ENCODE measurements at regions not wholly inside any gene's neighbourhood (a gene's known extent, or its start where the extent isn't known, plus 50 kb on each side); places are given as distances from the start of the nearest gene placed in this dataset.

DNA sequence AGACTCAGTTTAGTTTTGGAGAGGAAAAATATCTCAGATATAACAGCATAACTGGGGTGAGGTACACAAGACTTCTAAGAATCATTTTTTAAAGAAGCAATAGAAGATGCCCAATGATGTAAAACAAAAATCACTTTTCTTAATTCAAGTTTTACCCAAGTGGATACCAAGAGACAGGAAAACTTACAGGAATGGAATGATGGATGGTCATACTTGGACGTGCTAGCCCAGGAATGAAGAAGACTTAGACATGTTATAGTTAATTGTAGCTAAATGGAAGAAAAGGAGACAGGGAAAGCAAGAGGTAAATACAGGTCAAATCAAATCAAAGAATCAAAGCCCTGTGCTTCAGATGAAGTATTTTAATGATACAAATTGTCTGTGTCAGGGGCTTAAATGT is 312.7 kb upstream of the KCNJ16 start:
- H2AFZ ChIP-seq (ENCODE audit: low read length, unreplicated experiment), result no peak overlapping the region
- H3K27ac ChIP-seq (ENCODE audit: low read depth, low read length), result peak overlapping the region; percentile 94
- peaks cover 53% of the 10 kb centered on the region for H3K4me1 ChIP-seq (ENCODE audit: control insufficient read depth, insufficient read depth, low read length, unreplicated experiment)

GRCh38 chr17:69762766-69763165 is 312.3 kb upstream of the KCNJ16 start:
- Histone ChIP-seq H2AFZ (ENCODE audit: low read length, unreplicated experiment) (no peak overlapping the region), H3K27me3 (ENCODE audit: insufficient read depth, low read length) (no peaks in the 10 kb centered on the region), H3K4me1 (ENCODE audit: control insufficient read depth, insufficient read depth, low read length, unreplicated experiment) (peaks cover 50% of the 10 kb centered on the region), H3K4me3 (ENCODE audit: low read depth, low read length) (no peak overlapping the region), H3K36me3 (ENCODE audit: insufficient read depth, low read length) (no peaks in the 10 kb centered on the region), H3K79me2 (ENCODE audit: control insufficient read depth, insufficient read depth, low read length, unreplicated experiment) (no peaks in the 10 kb centered on the region), H3K27ac (ENCODE audit: low read depth, low read length) (peak overlapping the region; percentile 94)

More for the DNA sequence above, 312.7 kb upstream of the KCNJ16 start:
- no peaks in the 10 kb centered on the region for H3K36me3 ChIP-seq (ENCODE audit: insufficient read depth, low read length)
- H3K4me3 ChIP-seq (ENCODE audit: low read depth, low read length), result no peak overlapping the region
- H3K27me3 ChIP-seq (ENCODE audit: insufficient read depth, low read length), result no peaks in the 10 kb centered on the region
- H3K79me2 ChIP-seq (ENCODE audit: control insufficient read depth, insufficient read depth, low read length, unreplicated experiment), result no peaks in the 10 kb centered on the region

DNA sequence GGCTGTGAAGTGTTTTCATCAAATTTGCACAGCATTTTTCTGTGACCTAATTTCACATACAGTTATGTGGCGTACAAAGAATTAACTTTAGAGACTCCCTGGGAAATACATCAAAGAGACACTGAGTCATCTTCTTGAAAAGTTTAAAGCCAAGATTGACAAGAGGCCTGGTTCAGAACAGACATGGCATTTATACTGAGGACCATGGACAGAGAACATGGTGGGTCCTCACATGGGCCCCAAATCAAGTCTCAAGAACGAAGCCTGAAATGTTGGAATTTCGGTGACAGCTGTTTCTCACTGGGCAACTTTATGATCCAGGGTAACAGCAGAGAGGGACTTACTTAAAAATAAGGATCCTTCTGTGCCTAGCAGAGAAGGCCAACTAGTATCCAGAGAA is 311.5 kb upstream of the KCNJ16 start:
- Histone ChIP-seq H3K79me2 (ENCODE audit: control insufficient read depth, insufficient read depth, low read length, unreplicated experiment) (no peaks in the 10 kb centered on the region), H3K4me3 (ENCODE audit: low read depth, low read length) (no peak overlapping the region), H3K27me3 (ENCODE audit: insufficient read depth, low read length) (no peaks in the 10 kb centered on the region), H3K36me3 (ENCODE audit: insufficient read depth, low read length) (no peaks in the 10 kb centered on the region), H3K27ac (ENCODE audit: low read depth, low read length) (peak overlapping the region; percentile 94), H3K4me1 (ENCODE audit: control insufficient read depth, insufficient read depth, low read length, unreplicated experiment) (peaks cover 45% of the 10 kb centered on the region), H2AFZ (ENCODE audit: low read length, unreplicated experiment) (no peak overlapping the region)

GRCh38 chr17:69764146-69764545 is 310.9 kb upstream of the KCNJ16 start:
- no peaks in the 10 kb centered on the region for H3K27me3 ChIP-seq (ENCODE audit: insufficient read depth, low read length)
- H3K27ac ChIP-seq (ENCODE audit: low read depth, low read length), result peak overlapping the region; percentile 94; the same call in 1 of the 2 replicates
- H3K79me2 ChIP-seq (ENCODE audit: control insufficient read depth, insufficient read depth, low read length, unreplicated experiment), result no peaks in the 10 kb centered on the region
- no peaks in the 10 kb centered on the region for H3K36me3 ChIP-seq (ENCODE audit: insufficient read depth, low read length)
- peaks cover 38% of the 10 kb centered on the region for H3K4me1 ChIP-seq (ENCODE audit: control insufficient read depth, insufficient read depth, low read length, unreplicated experiment)
- no peak overlapping the region for H2AFZ ChIP-seq (ENCODE audit: low read length, unreplicated experiment)
- no peak overlapping the region for H3K4me3 ChIP-seq (ENCODE audit: low read depth, low read length)

DNA sequence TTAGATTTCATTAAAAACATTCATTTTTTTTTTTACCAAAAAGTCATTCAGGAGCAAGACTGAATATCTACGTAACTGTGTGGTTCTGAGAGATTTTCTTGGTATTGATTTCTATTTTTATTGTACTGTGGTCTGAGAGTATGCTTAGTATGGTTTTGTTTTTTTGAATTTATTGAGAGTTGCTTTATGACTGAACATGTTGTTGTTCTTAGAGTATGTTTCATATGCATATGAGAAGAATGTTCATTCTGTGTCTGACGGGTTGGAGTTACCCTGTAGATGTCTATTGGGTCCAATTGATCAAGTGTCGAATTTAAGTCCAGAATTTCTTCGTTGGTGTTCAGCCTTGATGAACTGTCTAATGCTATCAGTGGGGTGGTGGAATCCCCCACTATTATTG is 306.0 kb upstream of the KCNJ16 start:
- Histone ChIP-seq H3K4me3 (ENCODE audit: low read depth, low read length) (no peak overlapping the region), H3K4me1 (ENCODE audit: control insufficient read depth, insufficient read depth, low read length, unreplicated experiment) (peaks cover 2% of the 10 kb centered on the region), H3K36me3 (ENCODE audit: insufficient read depth, low read length) (no peaks in the 10 kb centered on the region), H2AFZ (ENCODE audit: low read length, unreplicated experiment) (no peak overlapping the region), H3K27ac (ENCODE audit: low read depth, low read length) (no peak overlapping the region), H3K79me2 (ENCODE audit: control insufficient read depth, insufficient read depth, low read length, unreplicated experiment) (no peaks in the 10 kb centered on the region), H3K27me3 (ENCODE audit: insufficient read depth, low read length) (no peaks in the 10 kb centered on the region)

- Histone ChIP-seq H3K36me3 (ENCODE audit: insufficient read depth, low read length) (no peaks in the 10 kb centered on the region), H3K4me1 (ENCODE audit: control insufficient read depth, insufficient read depth, low read length, unreplicated experiment) (peaks cover 15% of the 10 kb centered on the region), H3K27ac (ENCODE audit: low read depth, low read length) (no peak overlapping the region), H3K4me3 (ENCODE audit: low read depth, low read length) (no peak overlapping the region), H3K79me2 (ENCODE audit: control insufficient read depth, insufficient read depth, low read length, unreplicated experiment) (no peaks in the 10 kb centered on the region), H2AFZ (ENCODE audit: low read length, unreplicated experiment) (no peak overlapping the region), H3K27me3 (ENCODE audit: insufficient read depth, low read length) (no peaks in the 10 kb centered on the region)
These were observed 301.9 kb upstream of the KCNJ16 start for GRCh38 chr17:69773081-69773480.

GRCh38 chr17:69779378-69780214 is 295.4 kb upstream of the KCNJ16 start:
- Histone ChIP-seq H3K4me3 (ENCODE audit: low read depth, low read length) (peak overlapping the region; percentile 17; the same call in 1 of the 2 replicates), H3K27ac (ENCODE audit: low read depth, low read length) (peak overlapping the region; percentile 96), H3K27me3 (ENCODE audit: insufficient read depth, low read length) (no peaks in the 10 kb centered on the region), H3K4me1 (ENCODE audit: control insufficient read depth, insufficient read depth, low read length, unreplicated experiment) (peaks cover 33% of the 10 kb centered on the region), H2AFZ (ENCODE audit: low read length, unreplicated experiment) (peak overlapping the region; percentile 62), H3K79me2 (ENCODE audit: control insufficient read depth, insufficient read depth, low read length, unreplicated experiment) (no peaks in the 10 kb centered on the region), H3K36me3 (ENCODE audit: insufficient read depth, low read length) (peaks cover 12% of the 10 kb centered on the region; the same call in 1 of the 2 replicates)

- Histone ChIP-seq H3K36me3 (ENCODE audit: insufficient read depth, low read length) (peaks cover 12% of the 10 kb centered on the region; the same call in 1 of the 2 replicates), H3K4me3 (ENCODE audit: low read depth, low read length) (no peak overlapping the region), H3K27ac (ENCODE audit: low read depth, low read length) (no peak overlapping the region), H3K27me3 (ENCODE audit: insufficient read depth, low read length) (no peaks in the 10 kb centered on the region), H2AFZ (ENCODE audit: low read length, unreplicated experiment) (no peak overlapping the region), H3K4me1 (ENCODE audit: control insufficient read depth, insufficient read depth, low read length, unreplicated experiment) (peaks cover 14% of the 10 kb centered on the region), H3K79me2 (ENCODE audit: control insufficient read depth, insufficient read depth, low read length, unreplicated experiment) (no peaks in the 10 kb centered on the region)
These were observed 291.2 kb upstream of the KCNJ16 start for GRCh38 chr17:69783865-69784264.

DNA sequence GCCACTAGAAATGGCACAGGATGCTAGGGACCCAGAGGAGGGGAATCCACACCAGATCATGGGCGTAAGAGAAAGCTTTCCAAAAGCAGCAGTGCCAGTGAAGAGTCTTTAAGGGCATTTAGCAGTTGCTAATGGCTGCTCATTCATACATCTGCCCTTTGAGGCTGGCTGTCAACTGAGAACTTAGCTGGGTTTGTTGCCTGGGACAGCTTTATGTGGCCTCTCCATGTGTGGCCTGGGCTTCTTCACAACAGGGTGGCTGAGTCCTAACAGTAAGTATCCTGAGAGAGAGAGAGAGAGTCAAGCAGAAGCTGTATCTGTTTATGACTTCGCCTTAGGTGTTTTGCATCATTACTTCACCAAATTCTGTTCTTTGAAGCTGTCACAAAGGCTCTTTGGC is 286.1 kb upstream of the KCNJ16 start:
- H3K79me2 ChIP-seq (ENCODE audit: control insufficient read depth, insufficient read depth, low read length, unreplicated experiment), result no peaks in the 10 kb centered on the region
- H3K4me1 ChIP-seq (ENCODE audit: control insufficient read depth, insufficient read depth, low read length, unreplicated experiment), result no peaks in the 10 kb centered on the region
- no peak overlapping the region for H2AFZ ChIP-seq (ENCODE audit: low read length, unreplicated experiment)
- no peak overlapping the region for H3K27ac ChIP-seq (ENCODE audit: low read depth, low read length)
- H3K27me3 ChIP-seq (ENCODE audit: insufficient read depth, low read length), result no peaks in the 10 kb centered on the region
- H3K36me3 ChIP-seq (ENCODE audit: insufficient read depth, low read length), result no peaks in the 10 kb centered on the region
- H3K4me3 ChIP-seq (ENCODE audit: low read depth, low read length), result no peak overlapping the region

DNA sequence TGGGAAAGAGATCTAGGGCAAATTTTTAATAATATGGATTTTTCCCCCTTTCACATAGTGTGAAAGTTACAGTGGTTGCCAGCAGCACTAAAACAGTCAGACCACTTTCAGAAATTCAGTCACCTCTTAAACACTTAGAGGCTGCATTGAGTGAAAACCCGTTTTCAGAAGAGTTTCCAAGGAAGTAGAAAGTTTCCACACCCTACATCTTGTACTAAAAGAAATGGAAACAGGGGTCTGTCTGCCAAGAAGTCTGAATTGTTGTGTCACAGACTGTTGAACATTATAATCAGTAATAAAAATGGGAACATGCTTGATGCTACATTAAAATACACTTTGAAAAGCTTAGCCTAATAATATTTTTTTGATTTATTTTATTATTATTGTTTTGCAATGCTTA is 278.9 kb upstream of the KCNJ16 start:
- Histone ChIP-seq H2AFZ (ENCODE audit: low read length, unreplicated experiment) (no peak overlapping the region), H3K27me3 (ENCODE audit: insufficient read depth, low read length) (no peaks in the 10 kb centered on the region), H3K27ac (ENCODE audit: low read depth, low read length) (no peak overlapping the region), H3K79me2 (ENCODE audit: control insufficient read depth, insufficient read depth, low read length, unreplicated experiment) (no peaks in the 10 kb centered on the region), H3K4me1 (ENCODE audit: control insufficient read depth, insufficient read depth, low read length, unreplicated experiment) (no peaks in the 10 kb centered on the region), H3K4me3 (ENCODE audit: low read depth, low read length) (no peak overlapping the region), H3K36me3 (ENCODE audit: insufficient read depth, low read length) (no peaks in the 10 kb centered on the region)

DNA sequence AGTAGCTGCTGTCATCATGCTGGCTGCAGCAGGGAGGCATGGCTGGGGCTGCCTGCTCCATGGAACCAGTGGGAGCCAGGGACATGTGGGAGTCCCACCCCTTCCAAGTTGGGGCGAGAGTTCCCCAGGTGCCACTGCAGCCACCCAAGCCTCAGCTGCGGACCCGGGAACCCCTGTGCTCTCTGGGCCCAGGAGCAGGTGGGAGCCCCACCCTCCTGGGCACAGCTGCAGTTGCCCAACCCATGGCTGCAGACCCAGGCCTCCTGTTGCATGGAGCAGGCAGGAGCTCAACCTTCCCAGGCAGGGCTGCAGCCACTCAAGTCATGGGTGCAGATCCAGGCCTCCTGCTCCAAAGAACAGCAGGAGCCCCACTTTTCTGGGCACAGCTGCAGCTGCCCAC is 274.2 kb upstream of the KCNJ16 start:
- Histone ChIP-seq H3K36me3 (ENCODE audit: insufficient read depth, low read length) (no peaks in the 10 kb centered on the region), H3K79me2 (ENCODE audit: control insufficient read depth, insufficient read depth, low read length, unreplicated experiment) (no peaks in the 10 kb centered on the region), H2AFZ (ENCODE audit: low read length, unreplicated experiment) (no peak overlapping the region), H3K27ac (ENCODE audit: low read depth, low read length) (no peak overlapping the region), H3K4me1 (ENCODE audit: control insufficient read depth, insufficient read depth, low read length, unreplicated experiment) (no peaks in the 10 kb centered on the region), H3K4me3 (ENCODE audit: low read depth, low read length) (no peak overlapping the region), H3K27me3 (ENCODE audit: insufficient read depth, low read length) (no peaks in the 10 kb centered on the region)
